ENCODE measurements at regions not wholly inside any gene's neighbourhood (a gene's known extent, or its start where the extent isn't known, plus 50 kb on each side); places are given as distances from the start of the nearest gene placed in this dataset.

GRCh38 chr9:105141146-105141975 lies 103.1 kb upstream of the SLC44A1 start:
- Histone ChIP-seq H3K4me1 (peaks cover 2% of the 10 kb centered on the region), H3K36me3 (ENCODE audit: control insufficient read depth, insufficient read depth, low read length) (no peaks in the 10 kb centered on the region), H3K9ac (no peak overlapping the region), H3K79me2 (no peaks in the 10 kb centered on the region), H3K4me3 (ENCODE audit: low read depth, low read length) (no peak overlapping the region), H3K27ac (no peak overlapping the region), H3K9me3 (ENCODE audit: control insufficient read depth, low read length) (no peaks in the 10 kb centered on the region), H2AFZ (no peak overlapping the region), H3K27me3 (ENCODE audit: control insufficient read depth, insufficient read depth, low read length) (no peaks in the 10 kb centered on the region), H3K4me2 (ENCODE audit: low read length) (no peak overlapping the region)
- TF ChIP-seq, protein P1, sequence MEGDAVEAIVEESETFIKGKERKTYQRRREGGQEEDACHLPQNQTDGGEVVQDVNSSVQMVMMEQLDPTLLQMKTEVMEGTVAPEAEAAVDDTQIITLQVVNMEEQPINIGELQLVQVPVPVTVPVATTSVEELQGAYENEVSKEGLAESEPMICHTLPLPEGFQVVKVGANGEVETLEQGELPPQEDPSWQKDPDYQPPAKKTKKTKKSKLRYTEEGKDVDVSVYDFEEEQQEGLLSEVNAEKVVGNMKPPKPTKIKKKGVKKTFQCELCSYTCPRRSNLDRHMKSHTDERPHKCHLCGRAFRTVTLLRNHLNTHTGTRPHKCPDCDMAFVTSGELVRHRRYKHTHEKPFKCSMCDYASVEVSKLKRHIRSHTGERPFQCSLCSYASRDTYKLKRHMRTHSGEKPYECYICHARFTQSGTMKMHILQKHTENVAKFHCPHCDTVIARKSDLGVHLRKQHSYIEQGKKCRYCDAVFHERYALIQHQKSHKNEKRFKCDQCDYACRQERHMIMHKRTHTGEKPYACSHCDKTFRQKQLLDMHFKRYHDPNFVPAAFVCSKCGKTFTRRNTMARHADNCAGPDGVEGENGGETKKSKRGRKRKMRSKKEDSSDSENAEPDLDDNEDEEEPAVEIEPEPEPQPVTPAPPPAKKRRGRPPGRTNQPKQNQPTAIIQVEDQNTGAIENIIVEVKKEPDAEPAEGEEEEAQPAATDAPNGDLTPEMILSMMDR (IDR thresholded peaks at IDR 0.05) = no peak

DNA sequence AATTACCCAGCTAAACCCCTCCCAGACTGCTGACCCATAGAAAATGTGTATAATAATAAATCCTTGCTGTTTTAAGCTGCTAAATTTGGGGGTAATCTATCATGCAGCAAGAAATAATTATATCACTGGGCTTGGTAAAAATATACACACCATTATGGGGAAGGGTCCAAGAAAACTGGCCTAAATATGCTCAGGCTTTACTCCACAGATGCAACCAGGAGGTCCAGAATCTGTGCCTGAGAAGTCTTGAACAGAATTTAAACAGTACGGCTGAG lies 102.5 kb upstream of the SLC44A1 start:
- Histone ChIP-seq H3K9ac (no peak overlapping the region), H2AFZ (no peak overlapping the region), H3K4me1 (peaks cover 6% of the 10 kb centered on the region), H3K27me3 (ENCODE audit: control insufficient read depth, insufficient read depth, low read length) (no peaks in the 10 kb centered on the region), H3K9me3 (ENCODE audit: control insufficient read depth, low read length) (no peaks in the 10 kb centered on the region), H3K27ac (no peak overlapping the region), H3K79me2 (no peaks in the 10 kb centered on the region), H3K4me3 (ENCODE audit: low read depth, low read length) (no peak overlapping the region), H3K36me3 (ENCODE audit: control insufficient read depth, insufficient read depth, low read length) (no peaks in the 10 kb centered on the region), H3K4me2 (ENCODE audit: low read length) (no peak overlapping the region)
- TF ChIP-seq, protein P1 (IDR thresholded peaks at IDR 0.05) = no peak

- TF ChIP-seq, protein P1 (IDR thresholded peaks at IDR 0.05) = no peak
- Histone ChIP-seq H3K36me3 (ENCODE audit: control insufficient read depth, insufficient read depth, low read length) (no peaks in the 10 kb centered on the region), H3K27ac (no peak overlapping the region)
These were observed 101.9 kb upstream of the SLC44A1 start for GRCh38 chr9:105142406-105143135.

DNA sequence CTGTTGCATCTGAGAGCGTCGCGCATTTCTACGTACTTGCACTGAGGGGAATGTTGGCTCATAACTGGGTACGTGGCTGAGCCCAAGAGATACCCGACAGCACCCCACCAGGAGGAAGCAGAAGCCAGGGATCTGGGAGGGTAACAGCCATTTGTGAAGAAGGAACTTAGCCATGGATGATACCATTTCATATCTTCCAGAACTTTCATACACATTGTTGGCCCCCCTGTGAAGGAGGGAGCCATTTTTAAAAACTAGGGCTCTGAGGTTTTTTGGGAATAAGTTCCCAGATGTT lies 101.4 kb upstream of the SLC44A1 start:
- TF ChIP-seq, protein P1 (IDR thresholded peaks at IDR 0.05) = no peak
- H3K4me3 ChIP-seq (ENCODE audit: low read depth, low read length) = no peak overlapping the region

More at GRCh38 chr9:105142406-105143135, 101.9 kb upstream of the SLC44A1 start:
- no peaks in the 10 kb centered on the region for H3K9me3 ChIP-seq (ENCODE audit: control insufficient read depth, low read length)
- H3K27me3 ChIP-seq (ENCODE audit: control insufficient read depth, insufficient read depth, low read length) = no peaks in the 10 kb centered on the region
- H2AFZ ChIP-seq = no peak overlapping the region
- no peak overlapping the region for H3K9ac ChIP-seq
- no peak overlapping the region for H3K4me3 ChIP-seq (ENCODE audit: low read depth, low read length)
- no peaks in the 10 kb centered on the region for H3K79me2 ChIP-seq
- H3K4me2 ChIP-seq (ENCODE audit: low read length) = no peak overlapping the region
- peaks cover 6% of the 10 kb centered on the region for H3K4me1 ChIP-seq

More for the DNA sequence above, 101.4 kb upstream of the SLC44A1 start:
- H3K4me1 ChIP-seq = peaks cover 6% of the 10 kb centered on the region
- H3K36me3 ChIP-seq (ENCODE audit: control insufficient read depth, insufficient read depth, low read length) = no peaks in the 10 kb centered on the region
- H3K9ac ChIP-seq = no peak overlapping the region
- H3K27ac ChIP-seq = no peak overlapping the region
- no peaks in the 10 kb centered on the region for H3K79me2 ChIP-seq
- H2AFZ ChIP-seq = no peak overlapping the region
- H3K4me2 ChIP-seq (ENCODE audit: low read length) = no peak overlapping the region
- H3K27me3 ChIP-seq (ENCODE audit: control insufficient read depth, insufficient read depth, low read length) = no peaks in the 10 kb centered on the region
- H3K9me3 ChIP-seq (ENCODE audit: control insufficient read depth, low read length) = no peaks in the 10 kb centered on the region

All from parathyroid adenoma (tissue), 2 donors.